Lower lobe of right lung (tissue), 2 donors: ENCODE measurements at regions not wholly inside any gene's neighbourhood (a gene's known extent, or its start where the extent isn't known, plus 50 kb on each side); places are given as distances from the start of the nearest gene placed in this dataset.

Experiments used
- ATAC-seq, 2 donors: fragments of 200-7000 bp; cut with Tn5 transposase; one replicate each; pipeline ENCODE4 v1.9.1; 2020 to 2022; ENCODE audit warnings: mild to moderate bottlenecking in 2 of 2, moderate library complexity in 2 of 2
- DNase-seq: peaks from one replicate; pipeline ENCODE4 v3.0.0-alpha.2; 2020
- H3K27ac ChIP-seq: fragments of 200-600 bp; one replicate; pipeline ENCODE4 v1.8.0; 2022
- H3K27me3 ChIP-seq: fragments of 200-600 bp; one replicate; pipeline ENCODE4 v1.8.0; 2022; ENCODE audit warnings: low read depth
- H3K36me3 ChIP-seq: fragments of 200-600 bp; one replicate; pipeline ENCODE4 v1.8.0; 2022; ENCODE audit warnings: mild to moderate bottlenecking
- H3K4me1 ChIP-seq: fragments of 200-600 bp; one replicate; pipeline ENCODE4 v1.8.0; 2022
- H3K4me3 ChIP-seq: fragments of 200-600 bp; one replicate; pipeline ENCODE4 v1.8.0; 2022; ENCODE audit warnings: mild to moderate bottlenecking
- H3K9me3 ChIP-seq: fragments of 200-600 bp; one replicate; pipeline ENCODE4 v1.8.0; 2022
- CTCF ChIP-seq: fragments of 200-600 bp; IDR thresholded peaks from one replicate; pipeline ENCODE4 v1.8.0; 2022; ENCODE audit warnings: antibody characterized with exemption, mild to moderate bottlenecking
- intact Hi-C: fragments of 100-400 bp; cut with DNase I; formaldehyde crosslinking; loops from one replicate; pipeline ENCODE4 v1.11.0; 2022
- donor health status: DM: no; HTN: yes; CAD: no; lungs with severe emphysema.

- TF ChIP-seq CTCF: no peak
- Histone ChIP-seq H3K36me3 (no peaks in the 10 kb centered on the region), H3K9me3 (peaks cover 8% of the 10 kb centered on the region), H3K27me3 (no peaks in the 10 kb centered on the region), H3K4me3 (no peak overlapping the region), H3K4me1 (no peaks in the 10 kb centered on the region), H3K27ac (no peak overlapping the region)
- DNase-seq (no peak), ATAC-seq (no peak)
- intact Hi-C loops: no loop called here
Observed at GRCh38 chr5:135199919-135200318, 165.9 kb upstream of the PITX1 start.

- DNase-seq (no peak), ATAC-seq (no peak)
- Histone ChIP-seq H3K27ac (no peak overlapping the region), H3K9me3 (no peaks in the 10 kb centered on the region), H3K27me3 (peaks cover 11% of the 10 kb centered on the region), H3K4me1 (peaks cover 1% of the 10 kb centered on the region), H3K36me3 (no peaks in the 10 kb centered on the region), H3K4me3 (no peak overlapping the region)
- intact Hi-C loops: no loop called here
- no peak for TF ChIP-seq CTCF
Observed at GRCh38 chr5:135196483-135196882, 162.5 kb upstream of the PITX1 start.

GRCh38 chr5:135195270-135195608 is 161.2 kb upstream of the PITX1 start:
- Histone ChIP-seq H3K27ac (no peak overlapping the region), H3K9me3 (no peaks in the 10 kb centered on the region), H3K4me1 (peaks cover 8% of the 10 kb centered on the region), H3K27me3 (peaks cover 23% of the 10 kb centered on the region), H3K4me3 (no peak overlapping the region), H3K36me3 (no peaks in the 10 kb centered on the region)
- DNase-seq (no peak), ATAC-seq (no peak)
- intact Hi-C loops: no loop called here
- TF ChIP-seq CTCF: no peak

GRCh38 chr5:135194573-135195269 is 160.7 kb upstream of the PITX1 start:
- Histone ChIP-seq H3K4me3 (no peak overlapping the region), H3K36me3 (no peaks in the 10 kb centered on the region), H3K9me3 (no peaks in the 10 kb centered on the region), H3K27me3 (peaks cover 28% of the 10 kb centered on the region), H3K4me1 (peaks cover 8% of the 10 kb centered on the region), H3K27ac (no peak overlapping the region)
- ATAC-seq (no peak), DNase-seq (no peak)
- intact Hi-C loops: no loop called here
- TF ChIP-seq CTCF: no peak

GRCh38 chr5:135194126-135194488 is 160.1 kb upstream of the PITX1 start:
- Histone ChIP-seq H3K27ac (no peak overlapping the region), H3K4me3 (no peak overlapping the region), H3K27me3 (peaks cover 32% of the 10 kb centered on the region), H3K9me3 (no peaks in the 10 kb centered on the region), H3K36me3 (no peaks in the 10 kb centered on the region), H3K4me1 (peaks cover 8% of the 10 kb centered on the region)
- ATAC-seq (no peak), DNase-seq (no peak)
- TF ChIP-seq CTCF: no peak
- intact Hi-C loops: no loop called here
